ENCODE measurements at regions not wholly inside any gene's neighbourhood (a gene's known extent, or its start where the extent isn't known, plus 50 kb on each side); places are given as distances from the start of the nearest gene placed in this dataset.
"Not testable (repeated sequence)": the region's sequence is repeated elsewhere in the genome, so short reads cannot be mapped to it uniquely, and the experiment has no call there.

DNA sequence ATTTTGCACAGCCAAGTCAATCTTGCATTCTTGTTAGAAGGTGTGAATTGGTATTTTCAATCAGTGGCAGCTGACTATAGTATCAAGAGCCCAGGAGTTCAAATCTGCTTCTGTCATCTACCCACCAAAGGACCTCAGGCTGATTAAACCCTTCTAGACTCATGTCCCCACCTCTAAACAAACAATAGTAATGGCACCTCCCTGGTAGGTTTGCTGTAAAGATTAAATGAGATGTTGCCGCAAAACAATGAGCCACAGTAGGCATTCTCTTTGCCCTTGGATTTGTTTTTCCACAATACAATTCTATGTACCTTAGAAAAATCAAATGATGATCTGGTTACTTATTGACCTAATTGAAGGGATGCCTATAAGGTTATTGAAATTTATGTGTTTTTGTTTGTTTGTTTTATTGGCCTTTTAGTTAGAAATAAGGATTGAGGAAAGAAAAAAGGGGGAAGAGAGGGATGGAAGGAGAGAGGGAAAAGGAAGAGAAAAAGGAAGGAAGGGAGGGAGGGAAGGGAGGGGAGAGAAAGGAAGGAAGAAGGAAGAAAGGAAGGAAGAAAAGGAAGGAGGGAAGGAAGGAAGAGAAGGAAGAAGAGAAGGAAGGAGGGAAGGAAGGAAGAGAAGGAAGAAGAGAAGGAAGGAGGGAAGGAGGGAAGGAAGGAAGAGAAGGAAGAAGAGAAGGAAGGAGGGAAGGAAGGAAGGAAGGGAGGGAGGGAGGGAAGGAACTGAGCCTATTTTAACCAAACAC is 110.7 kb downstream of the ETS2 start:
- intact Hi-C loops (cut with micrococcal nuclease): loop anchor here (10.0 kb wide), 1 partner anchor 218 kb away; no protein-coding TSS in a partner anchor

- intact Hi-C loops (cut with micrococcal nuclease): loop anchor here (10.0 kb wide), 1 partner anchor 219 kb away; no protein-coding TSS in a partner anchor
These were observed 109.8 kb downstream of the ETS2 start for GRCh38 chr21:38915546-38915945.

- intact Hi-C loops (cut with micrococcal nuclease): loop anchor here (10.0 kb wide), 1 partner anchor 220 kb away; no protein-coding TSS in a partner anchor
These were observed 109.0 kb downstream of the ETS2 start for GRCh38 chr21:38914528-38915293.

- intact Hi-C loops (cut with micrococcal nuclease): loop anchor here (10.0 kb wide), 1 partner anchor 221 kb away; no protein-coding TSS in a partner anchor
These were observed 108.3 kb downstream of the ETS2 start for GRCh38 chr21:38913893-38914527.

- intact Hi-C loops (cut with micrococcal nuclease): loop anchor here (10.0 kb wide), 1 partner anchor 221 kb away; no protein-coding TSS in a partner anchor
These were observed 107.6 kb downstream of the ETS2 start for GRCh38 chr21:38913120-38913892.

DNA sequence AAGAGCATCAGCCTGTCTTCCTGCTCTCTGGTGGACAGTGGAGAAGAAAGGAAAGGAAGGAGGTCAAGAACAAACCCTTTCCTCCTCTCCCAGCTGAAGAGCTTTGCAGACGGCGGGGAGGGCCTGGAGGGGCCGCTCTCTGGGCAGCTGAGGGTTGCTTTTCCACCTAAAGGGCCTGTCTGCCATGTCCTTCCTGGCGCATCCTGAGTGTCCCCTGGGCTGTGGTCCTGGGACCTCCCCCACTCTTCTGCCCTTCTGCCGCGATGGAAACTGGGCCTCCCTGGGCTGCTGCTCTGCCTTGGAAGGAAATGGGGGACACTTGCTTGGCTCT is 107.0 kb downstream of the ETS2 start:
- intact Hi-C loops (cut with micrococcal nuclease): loop anchor here (10.0 kb wide), 1 partner anchor 222 kb away; no protein-coding TSS in a partner anchor

- intact Hi-C loops (cut with micrococcal nuclease): loop anchor here (10.0 kb wide), 1 partner anchor 223 kb away; no protein-coding TSS in a partner anchor
These were observed 106.4 kb downstream of the ETS2 start for GRCh38 chr21:38912102-38912629.

DNA sequence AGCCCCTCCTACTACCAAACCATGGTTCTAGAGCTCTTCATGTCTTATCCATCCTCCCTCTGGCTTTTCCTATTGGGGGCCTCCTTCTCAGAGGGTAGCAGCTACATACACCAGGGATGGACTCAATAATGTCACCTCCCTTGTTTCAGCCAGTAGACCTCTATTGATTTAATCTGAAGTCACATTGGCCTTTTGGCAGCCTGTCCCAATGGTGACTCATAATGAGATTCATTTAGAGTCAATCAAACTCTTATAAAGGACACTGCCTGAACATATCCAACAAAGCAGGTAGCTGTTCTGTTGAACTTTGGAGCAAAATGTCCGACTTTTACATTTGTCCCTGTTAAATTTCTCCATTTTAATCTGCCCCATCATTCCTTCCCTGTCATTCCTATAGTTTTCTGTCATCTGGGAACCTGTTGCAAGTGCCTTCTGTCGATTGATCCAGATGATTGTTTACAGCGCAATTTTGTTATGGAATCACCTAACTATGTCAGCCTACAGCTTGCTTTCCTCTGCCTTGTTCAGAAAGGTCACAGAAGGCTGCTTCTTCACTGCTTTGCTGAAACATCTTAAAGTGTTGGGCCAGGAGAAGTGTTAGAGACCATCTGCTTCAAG is 105.9 kb downstream of the ETS2 start:
- intact Hi-C loops (cut with micrococcal nuclease): loop anchor here (10.0 kb wide), 1 partner anchor 223 kb away; no protein-coding TSS in a partner anchor

DNA sequence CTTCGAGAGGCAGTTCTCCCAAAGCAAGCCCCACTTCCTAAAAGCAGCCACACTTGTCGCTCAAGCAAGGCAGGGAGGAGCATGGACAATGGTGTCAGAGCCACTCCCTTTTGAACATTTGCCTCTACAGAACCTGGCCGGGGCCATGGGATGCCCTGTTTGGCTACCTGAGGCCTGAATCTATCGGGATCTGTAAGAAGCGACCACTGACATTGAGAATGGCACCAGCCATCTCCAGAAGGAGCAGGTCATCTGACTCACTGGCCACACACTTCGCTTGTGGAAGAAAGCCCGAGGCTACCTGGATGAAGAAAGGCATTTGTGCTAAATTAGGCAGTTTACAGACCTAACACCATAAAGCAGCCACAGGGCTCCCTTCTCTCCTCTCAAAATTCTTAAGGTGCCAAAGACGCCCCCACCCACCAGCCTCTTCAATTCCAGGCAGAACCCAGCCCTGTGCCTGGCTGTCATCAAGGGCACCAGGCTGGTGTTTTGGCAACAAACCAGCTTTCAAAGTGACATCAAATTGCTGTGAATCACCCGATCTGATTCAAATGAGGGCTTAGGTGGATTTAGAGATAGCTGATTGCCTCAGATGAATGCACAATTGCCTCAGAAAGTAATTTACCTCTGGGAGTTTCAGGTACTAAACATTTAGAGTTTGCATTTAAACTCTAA is 104.8 kb downstream of the ETS2 start:
- intact Hi-C loops (cut with micrococcal nuclease): loop anchor here (10.0 kb wide), 1 partner anchor 224 kb away; no protein-coding TSS in a partner anchor

- intact Hi-C loops (cut with micrococcal nuclease): loop anchor here (10.0 kb wide), 1 partner anchor 225 kb away; no protein-coding TSS in a partner anchor
These were observed 104.2 kb downstream of the ETS2 start for GRCh38 chr21:38909929-38910328.

GRCh38 chr21:38909109-38909508 is 103.4 kb downstream of the ETS2 start:
- intact Hi-C loops (cut with micrococcal nuclease): no loop called here

GRCh38 chr21:38908537-38908936 is 102.8 kb downstream of the ETS2 start:
- intact Hi-C loops (cut with micrococcal nuclease): no loop called here

DNA sequence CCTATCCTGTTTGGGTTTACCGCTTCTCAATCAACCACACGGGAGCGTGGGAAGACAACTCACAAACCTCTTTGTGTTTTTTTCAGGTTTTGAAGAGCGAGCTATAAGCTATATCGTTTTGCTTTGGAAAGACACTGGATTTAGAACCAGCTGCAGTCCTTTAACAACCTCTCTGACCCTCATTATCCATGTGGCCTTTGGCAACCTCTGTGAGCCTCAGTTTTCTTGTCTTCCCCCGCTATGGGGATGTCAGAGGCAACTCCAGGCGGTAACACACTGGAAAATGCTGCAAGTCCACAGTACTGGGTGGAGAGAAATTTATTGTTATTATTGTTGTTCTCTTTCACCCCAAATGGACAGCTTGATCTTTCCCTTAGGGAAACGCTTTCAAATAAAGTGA is 100.0 kb downstream of the ETS2 start:
- intact Hi-C loops (cut with micrococcal nuclease): no loop called here

DNA sequence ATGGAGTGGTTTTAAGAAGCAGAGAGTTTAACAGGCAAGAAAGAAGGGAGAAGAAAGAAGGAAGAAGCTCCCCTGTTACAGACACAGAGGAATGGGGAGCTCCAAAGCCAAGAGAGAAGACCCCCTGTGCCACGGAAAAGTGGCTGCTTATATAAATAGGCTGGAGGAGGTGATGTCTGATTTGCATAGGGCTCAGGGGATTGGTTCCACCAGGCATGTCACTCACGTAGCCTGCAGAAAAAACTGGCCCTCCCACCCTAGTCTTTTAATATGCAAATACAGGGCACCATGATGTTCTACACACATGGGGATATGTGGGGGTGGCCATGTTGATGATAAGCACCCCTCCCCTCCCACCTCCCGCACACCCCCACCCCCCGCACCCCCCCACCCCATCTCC is 99.6 kb downstream of the ETS2 start:
- intact Hi-C loops (cut with micrococcal nuclease): no loop called here

DNA sequence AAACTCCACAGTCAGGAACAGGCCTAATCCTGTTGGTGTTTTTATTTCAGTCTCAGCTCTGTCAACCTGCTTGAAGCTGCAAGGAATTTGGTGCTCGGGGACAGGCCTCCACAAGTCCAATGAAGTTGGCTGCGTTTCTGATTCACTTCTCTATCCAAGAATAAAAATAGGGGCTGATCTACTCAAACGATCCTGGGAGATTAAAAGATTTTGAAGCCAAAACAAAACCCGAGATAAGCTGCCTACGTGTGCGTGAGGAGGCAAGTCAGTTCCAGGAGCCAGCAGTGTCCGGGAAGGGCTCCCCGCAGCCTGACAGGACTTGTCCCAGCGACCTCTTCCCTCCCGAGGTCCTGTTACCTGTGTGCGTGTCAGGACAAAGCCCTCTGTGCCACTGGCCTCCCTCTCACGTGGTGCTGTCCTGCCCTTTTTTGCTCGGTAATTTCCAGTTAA is 98.0 kb downstream of the ETS2 start:
- intact Hi-C loops (cut with micrococcal nuclease): no loop called here

GRCh38 chr21:38902608-38903445 is 97.1 kb downstream of the ETS2 start:
- intact Hi-C loops (cut with micrococcal nuclease): no loop called here

DNA sequence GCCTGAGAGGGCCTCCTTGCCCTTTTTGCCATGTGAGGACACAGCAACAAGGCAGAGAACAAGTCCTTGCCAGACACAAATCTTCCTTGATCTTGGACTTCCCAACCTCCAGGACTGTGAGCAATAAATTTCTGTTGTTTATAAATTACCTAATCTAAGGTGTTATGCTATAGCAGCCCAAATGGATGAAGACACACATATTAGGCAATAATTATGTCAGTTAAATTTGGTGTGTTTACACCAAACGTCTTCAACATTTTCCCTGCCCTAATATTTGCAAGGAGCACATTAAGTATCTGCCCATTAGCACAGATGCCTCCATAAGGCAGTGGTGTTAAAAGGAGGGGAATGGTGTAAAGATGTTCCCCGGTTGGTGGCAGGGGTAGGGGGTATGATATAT is 94.8 kb downstream of the ETS2 start:
- intact Hi-C loops (cut with micrococcal nuclease): no loop called here

- intact Hi-C loops (cut with micrococcal nuclease): not testable (repeated sequence)
These were observed 94.3 kb downstream of the ETS2 start for GRCh38 chr21:38899985-38900384.
